Ishikawa (cell line): ENCODE measurements at regions not wholly inside any gene's neighbourhood (a gene's known extent, or its start where the extent isn't known, plus 50 kb on each side); places are given as distances from the start of the nearest gene placed in this dataset.

Experiments used
- CEBPB ChIP-seq: IDR thresholded peaks from 2 replicates; pipeline ENCODE4 v1.6.1; 2012
- CREB1 ChIP-seq: IDR thresholded peaks from 2 replicates; pipeline ENCODE4 v1.6.1; 2012; ENCODE audit warnings: low read depth
- EGR1 ChIP-seq: IDR thresholded peaks from 2 replicates; pipeline ENCODE4 v1.6.1; 2012
- EP300 ChIP-seq: IDR thresholded peaks from 2 replicates; pipeline ENCODE4 v1.6.1; 2012; ENCODE audit warnings: borderline replicate concordance
- FOXM1 ChIP-seq: IDR thresholded peaks from 2 replicates; pipeline ENCODE4 v1.6.1; 2012; ENCODE audit warnings: low read depth, borderline replicate concordance
- MAX ChIP-seq: IDR thresholded peaks from 2 replicates; pipeline ENCODE4 v1.6.1; 2012
- NFIC ChIP-seq: IDR thresholded peaks from 2 replicates; pipeline ENCODE4 v1.6.1; 2012
- RAD21 ChIP-seq: IDR thresholded peaks from 2 replicates; pipeline ENCODE4 v1.6.1; 2012; ENCODE audit warnings: low read depth
- REST ChIP-seq: IDR thresholded peaks from 2 replicates; pipeline ENCODE4 v1.6.1; 2012; ENCODE audit warnings: low read depth, mild to moderate bottlenecking
- TAF1 ChIP-seq: IDR thresholded peaks from 2 replicates; pipeline ENCODE4 v1.6.1; 2012; ENCODE audit warnings: low read depth, mild to moderate bottlenecking
- TCF12 ChIP-seq: IDR thresholded peaks from 2 replicates; pipeline ENCODE4 v1.6.1; 2012; ENCODE audit warnings: low read depth
- TEAD4 ChIP-seq: IDR thresholded peaks from 2 replicates; pipeline ENCODE4 v1.6.1; 2012
- USF1 ChIP-seq: IDR thresholded peaks from 2 replicates; pipeline ENCODE4 v1.6.1; 2012
- YY1 ChIP-seq: IDR thresholded peaks from 2 replicates; pipeline ENCODE4 v1.6.1; 2012; ENCODE audit warnings: low read depth
- ZBTB7A ChIP-seq: IDR thresholded peaks from 2 replicates; pipeline ENCODE4 v1.6.1; 2012; ENCODE audit warnings: low read depth

GRCh38 chr17:36683387-36683786 is 82.0 kb downstream of the MRM1 start:
- TF ChIP-seq USF1 (no peak), FOXM1 (no peak), ZBTB7A (no peak), EGR1 (no peak)

GRCh38 chr17:36684134-36684533 is 82.8 kb downstream of the MRM1 start:
- no peak for TF ChIP-seq ZBTB7A
- no peak for TF ChIP-seq YY1
- TF ChIP-seq TCF12, result no peak
- no peak for TF ChIP-seq REST
- TF ChIP-seq EP300, result no peak
- no peak for TF ChIP-seq TEAD4
- TF ChIP-seq NFIC, result no peak
- TF ChIP-seq TAF1, result no peak
- no peak for TF ChIP-seq EGR1
- no peak for TF ChIP-seq MAX

GRCh38 chr17:36686123-36686669 is 84.8 kb downstream of the MRM1 start:
- TF ChIP-seq TEAD4 (no peak), YY1 (no peak)

- 0 out of 2 replicates have a peak, but pooled peaks have one; percentile 13 for TF ChIP-seq EP300
- no peak for TF ChIP-seq CREB1
- TF ChIP-seq TEAD4, result 0 out of 2 replicates have a peak, but pooled peaks have one; percentile 18
- peak; percentile 31; the same call in 1 of the 2 replicates for TF ChIP-seq NFIC
These were observed 86.4 kb downstream of the MRM1 start for GRCh38 chr17:36687736-36688135.

GRCh38 chr17:36689089-36689667 is 87.8 kb downstream of the MRM1 start:
- TF ChIP-seq CREB1 (no peak), EGR1 (no peak), TEAD4 (no peak), CEBPB (no peak), TAF1 (no peak), REST (no peak)

- TF ChIP-seq REST, result no peak
- no peak for TF ChIP-seq EP300
- TF ChIP-seq USF1, result no peak
- TF ChIP-seq CREB1, result no peak
- no peak for TF ChIP-seq TAF1
- no peak for TF ChIP-seq MAX
- no peak for TF ChIP-seq EGR1
- TF ChIP-seq CEBPB, result no peak
- no peak for TF ChIP-seq FOXM1
- no peak for TF ChIP-seq RAD21
- no peak for TF ChIP-seq TEAD4
- no peak for TF ChIP-seq YY1
- no peak for TF ChIP-seq TCF12
- TF ChIP-seq NFIC, result no peak
- TF ChIP-seq ZBTB7A, result no peak
These were observed 88.8 kb downstream of the MRM1 start for GRCh38 chr17:36690190-36690589.
